ENCODE measurements at regions not wholly inside any gene's neighbourhood (a gene's known extent, or its start where the extent isn't known, plus 50 kb on each side); places are given as distances from the start of the nearest gene placed in this dataset.
"Not testable (repeated sequence)": the region's sequence is repeated elsewhere in the genome, so short reads cannot be mapped to it uniquely, and the experiment has no call there.

GRCh38 chr14:42980419-42980818, 1373.7 kb downstream of the LRFN5 start:
- Histone ChIP-seq H4K20me1 (replicated peaks; ENCODE audit: insufficient read depth) (no peaks in the 10 kb centered on the region), H2AFZ (no peak overlapping the region), H3K27me3 (ENCODE audit: insufficient read depth) (no peaks in the 10 kb centered on the region), H3K9me2 (ENCODE audit: insufficient read depth) (no peaks in the 10 kb centered on the region), H3F3A (replicated peaks; ENCODE audit: low read depth) (no peaks in the 10 kb centered on the region), H3K4me2 (no peak overlapping the region), H3K4me1 (ENCODE audit: insufficient read depth) (no peaks in the 10 kb centered on the region), H3K79me2 (replicated peaks; ENCODE audit: insufficient read depth) (no peaks in the 10 kb centered on the region), H3K4me3 (no peak overlapping the region), H3K27ac (ENCODE audit: low read depth) (no peak overlapping the region), H3K36me3 (ENCODE audit: insufficient read depth) (no peaks in the 10 kb centered on the region)
- Mint-ChIP-seq H3K4me1 (no peaks in the 10 kb centered on the region), H3K27ac (no peak overlapping the region), H3K36me3 (ENCODE audit: low read depth) (peaks cover 22% of the 10 kb centered on the region; the same call in 2 of the 3 replicates), H3K9me3 (peaks cover 25% of the 10 kb centered on the region), H3K27me3 (ENCODE audit: insufficient read depth, low read depth, poor library complexity) (no peaks in the 10 kb centered on the region), H3K4me3 (no peak overlapping the region)
- no peak for ATAC-seq
- no peak for TF ChIP-seq ZNF114 (CRISPR knock-in tag; IDR thresholded peaks at IDR 0.05)
- TF ChIP-seq ZNF331 (CRISPR knock-in tag; IDR thresholded peaks at IDR 0.05; ENCODE audit: low read depth), result no peak
- no peak for TF ChIP-seq POLR2AphosphoS5 (IDR thresholded peaks at IDR 0.05; ENCODE audit: low read depth)
- peak; percentile 36 for DNase-seq (ENCODE audit: low spot score)

- H3K4me2 ChIP-seq; H3K4me1 Mint-ChIP-seq; H3F3A ChIP-seq (replicated peaks; ENCODE audit: low read depth); ATAC-seq; H2AFZ ChIP-seq; H3K4me1 ChIP-seq (ENCODE audit: insufficient read depth); H3K27me3 ChIP-seq (ENCODE audit: insufficient read depth); H3K4me3 Mint-ChIP-seq; H3K9me2 ChIP-seq (ENCODE audit: insufficient read depth); H3K27ac Mint-ChIP-seq; H3K4me3 ChIP-seq; DNase-seq (ENCODE audit: low spot score); H3K79me2 ChIP-seq (replicated peaks; ENCODE audit: insufficient read depth); H3K27ac ChIP-seq (ENCODE audit: low read depth); H4K20me1 ChIP-seq (replicated peaks; ENCODE audit: insufficient read depth); H3K27me3 Mint-ChIP-seq (ENCODE audit: insufficient read depth, low read depth, poor library complexity); H3K36me3 ChIP-seq (ENCODE audit: insufficient read depth): not testable (repeated sequence)
- H3K9me3 Mint-ChIP-seq, result peaks cover 23% of the 10 kb centered on the region; the same call in 2 of the 3 replicates
- peaks cover 17% of the 10 kb centered on the region; the same call in 2 of the 3 replicates for H3K36me3 Mint-ChIP-seq (ENCODE audit: low read depth)
Observed at GRCh38 chr14:42973171-42973570, 1366.5 kb downstream of the LRFN5 start.

GRCh38 chr14:42965512-42965911, 1358.8 kb downstream of the LRFN5 start:
- DNase-seq (ENCODE audit: low spot score) (no peak), ATAC-seq (peak; percentile 76)
- H3F3A ChIP-seq (replicated peaks; ENCODE audit: low read depth), result no peaks in the 10 kb centered on the region
- H3K4me1 ChIP-seq (ENCODE audit: insufficient read depth), result no peaks in the 10 kb centered on the region
- Mint-ChIP-seq H3K36me3 (ENCODE audit: low read depth) (0 out of 3 replicates have a peak, but pooled peaks cover 2% of the 10 kb centered on the region), H3K4me3 (no peak overlapping the region), H3K27me3 (ENCODE audit: insufficient read depth, low read depth, poor library complexity) (peaks cover 1% of the 10 kb centered on the region), H3K9me3 (peaks cover 2% of the 10 kb centered on the region; the same call in 1 of the 3 replicates), H3K27ac (no peak overlapping the region), H3K4me1 (peaks cover 3% of the 10 kb centered on the region; the same call in 1 of the 3 replicates)
- H2AFZ ChIP-seq, result no peak overlapping the region
- no peaks in the 10 kb centered on the region for H4K20me1 ChIP-seq (replicated peaks; ENCODE audit: insufficient read depth)
- no peaks in the 10 kb centered on the region for H3K79me2 ChIP-seq (replicated peaks; ENCODE audit: insufficient read depth)
- no peaks in the 10 kb centered on the region for H3K9me2 ChIP-seq (ENCODE audit: insufficient read depth)
- H3K27me3 ChIP-seq (ENCODE audit: insufficient read depth), result no peaks in the 10 kb centered on the region
- no peak overlapping the region for H3K4me2 ChIP-seq
- H3K36me3 ChIP-seq (ENCODE audit: insufficient read depth), result no peaks in the 10 kb centered on the region
- H3K27ac ChIP-seq (ENCODE audit: low read depth), result no peak overlapping the region
- no peak overlapping the region for H3K4me3 ChIP-seq
- TF ChIP-seq CREB1 (CRISPR knock-in tag; IDR thresholded peaks at IDR 0.05; ENCODE audit: low read depth) (no peak), STAT1 (IDR thresholded peaks at IDR 0.05; ENCODE audit: unreplicated experiment) (no peak), NANOG (IDR thresholded peaks at IDR 0.05; ENCODE audit: borderline replicate concordance) (no peak), ZNF462 (CRISPR knock-in tag; IDR thresholded peaks at IDR 0.05) (no peak), JUNB (IDR thresholded peaks at IDR 0.05; ENCODE audit: unreplicated experiment) (no peak), ETS1 (IDR thresholded peaks at IDR 0.05) (no peak), ZNF114 (CRISPR knock-in tag; IDR thresholded peaks at IDR 0.05) (no peak), EZH2phosphoT487 (IDR thresholded peaks at IDR 0.05; ENCODE audit: unreplicated experiment) (no peak), ZNF331 (CRISPR knock-in tag; IDR thresholded peaks at IDR 0.05; ENCODE audit: low read depth) (no peak), POLR2AphosphoS5 (IDR thresholded peaks at IDR 0.05; ENCODE audit: low read depth) (no peak), EZH2 (IDR thresholded peaks at IDR 0.05; ENCODE audit: low read depth, unreplicated experiment) (no peak)

Data from GM23338 (cell line).